K562 (cell line): ENCODE measurements at regions not wholly inside any gene's neighbourhood (a gene's known extent, or its start where the extent isn't known, plus 50 kb on each side); places are given as distances from the start of the nearest gene placed in this dataset.
"Not testable (repeated sequence)": the region's sequence is repeated elsewhere in the genome, so short reads cannot be mapped to it uniquely, and the experiment has no call there.

ENCODE experiments used
- BCLAF1 ChIP-seq, 2 experiments: fragments of 450-650 bp in 1 of 2; IDR thresholded peaks; 2 replicates each; pipeline ENCODE4 v1.6.1; 2011 to 2017; ENCODE audit warnings: low read depth in 2 of 2, antibody characterized with exemption in 1 of 2, borderline replicate concordance in 1 of 2, low read length in 1 of 2, mild to moderate bottlenecking in 1 of 2, mixed read lengths in 1 of 2; ENCODE audit not compliant: control insufficient read depth in 1 of 2
- CTCF ChIP-seq, 3 experiments: IDR thresholded peaks in 2 of 3; conservative IDR thresholded peaks in 1 of 3; 2 replicates each; pipeline ENCODE4 v1.5.1; 2011 to 2012; ENCODE audit warnings: low read length in 3 of 3, mild to moderate bottlenecking in 3 of 3, control low read depth in 2 of 3, improper control_type of control experiment in 1 of 3, inconsistent platforms in 1 of 3, low read depth in 1 of 3, mixed read lengths in 1 of 3, moderate library complexity in 1 of 3; ENCODE audit not compliant: insufficient read depth in 2 of 3
- JUNB ChIP-seq: fragments of 450-650 bp; formaldehyde crosslinking; conservative IDR thresholded peaks from 2 replicates; pipeline ENCODE4 v1.4.0; 2020; ENCODE audit warnings: mild to moderate bottlenecking
- NFE2L1 ChIP-seq: fragments of 450-650 bp; IDR thresholded peaks from 2 replicates; pipeline ENCODE4 v1.6.1; 2016; ENCODE audit warnings: missing genetic modification characterization, low read depth, mild to moderate bottlenecking, missing compliant biosample characterization, moderate library complexity, borderline replicate concordance
- NKRF ChIP-seq: fragments of 450-650 bp; IDR thresholded peaks from 2 replicates; pipeline ENCODE4 v1.6.1; 2016; ENCODE audit warnings: borderline replicate concordance
- NRF1 ChIP-seq, 2 experiments: fragments of 450-650 bp; IDR thresholded peaks in 1 of 2; conservative IDR thresholded peaks in 1 of 2; 2 replicates each; pipeline ENCODE4 v1.6.1; 2014; ENCODE audit warnings: mild to moderate bottlenecking in 2 of 2
- RAD21 ChIP-seq, 2 experiments: fragments of 250-450 bp in 1 of 2; fragments of 450-650 bp in 1 of 2; sonication (Bioruptor Pico) in 1 of 2; formaldehyde crosslinking in 1 of 2; IDR thresholded peaks in 1 of 2; conservative IDR thresholded peaks in 1 of 2; 2 replicates each; pipeline versions ENCODE4 v1.4.0 to v1.8.0; 2020 to 2022; ENCODE audit warnings: mild to moderate bottlenecking in 2 of 2, moderate library complexity in 1 of 2
- TAF1 ChIP-seq: IDR thresholded peaks from 2 replicates; pipeline ENCODE4 v1.6.1; 2011; ENCODE audit warnings: mild to moderate bottlenecking, low read length, moderate library complexity; ENCODE audit not compliant: insufficient read depth, control insufficient read depth, severe bottlenecking; ENCODE audit errors: extremely low read depth
- VEZF1 ChIP-seq: fragments of 200-800 bp; sonication (Bioruptor generic); IDR thresholded peaks from 2 replicates; pipeline ENCODE4 v1.6.1; 2017; ENCODE audit warnings: missing genetic modification characterization, missing compliant biosample characterization
- ZNF41 ChIP-seq: fragments of 250-450 bp; sonication (Bioruptor Pico); conservative IDR thresholded peaks from 2 replicates; pipeline ENCODE4 v1.4.0; 2020; ENCODE audit warnings: mild to moderate bottlenecking
- ZNF449 ChIP-seq: fragments of 250-450 bp; sonication (Bioruptor Pico); IDR thresholded peaks from 2 replicates; pipeline ENCODE4 v1.8.0; 2022; ENCODE audit warnings: moderate library complexity, mild to moderate bottlenecking, inconsistent platforms
- ZNF57 ChIP-seq: fragments of 450-650 bp; formaldehyde crosslinking; IDR thresholded peaks from 2 replicates; pipeline ENCODE4 v1.4.0; 2020; ENCODE audit warnings: mild to moderate bottlenecking, moderate library complexity

- not testable (repeated sequence) for TF ChIP-seq RAD21 (CRISPR knock-in tag; conservative IDR thresholded peaks at IDR 0.05 in 1 of 2, IDR thresholded peaks at IDR 0.05 in 1 of 2); NFE2L1; CTCF (IDR thresholded peaks at IDR 0.05 in 2 of 3, conservative IDR thresholded peaks at IDR 0.05 in 1 of 3; ENCODE audit: insufficient read depth in 2 of 3, low read depth in 1 of 3, low read length in 3 of 3); ZNF41 (CRISPR knock-in tag); JUNB; TAF1; NKRF; VEZF1 (CRISPR knock-in tag); ZNF57; BCLAF1 (IDR thresholded peaks at IDR 0.05; ENCODE audit: borderline replicate concordance in 1 of 2, control insufficient read depth in 1 of 2, low read depth in 2 of 2, low read length in 1 of 2); ZNF449 (CRISPR knock-in tag); NRF1 (conservative IDR thresholded peaks at IDR 0.05 in 1 of 2, IDR thresholded peaks at IDR 0.05 in 1 of 2)
Observed at GRCh38 chr5:118502232-118502631, 486.1 kb downstream of the DTWD2 start.
